ENCODE measurements at regions not wholly inside any gene's neighbourhood (a gene's known extent, or its start where the extent isn't known, plus 50 kb on each side); places are given as distances from the start of the nearest gene placed in this dataset.
A peak's percentile ranks its signal among the peaks of the same experiment; 100 is the strongest.

DNA sequence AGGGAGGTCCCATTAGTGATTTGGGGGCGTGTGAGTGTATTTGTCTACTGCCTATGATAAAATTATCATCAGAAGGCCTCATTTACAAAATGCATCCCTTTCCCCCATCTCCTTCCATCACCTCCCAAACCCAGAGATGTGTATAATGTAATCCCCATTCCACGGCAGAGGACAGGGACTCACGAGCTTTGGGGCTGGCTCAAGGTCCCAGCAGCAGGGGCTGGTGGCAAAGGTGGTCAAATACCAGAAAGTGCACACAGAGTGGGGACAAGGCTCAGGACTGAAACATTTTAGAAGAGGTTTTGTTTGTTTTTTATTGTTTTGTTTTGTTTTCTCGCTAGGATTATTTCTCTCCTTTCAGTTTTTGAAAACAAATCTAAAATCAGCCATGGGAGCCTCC is 68.5 kb upstream of the TOP1 start:
- Histone ChIP-seq H2BK20ac (ENCODE audit: low read length) (no peak overlapping the region), H4K20me1 (replicated peaks in 1 of 2; ENCODE audit: control insufficient read depth in 1 of 2, insufficient read depth in 2 of 2, low read length in 2 of 2) (no peaks in the 10 kb centered on the region), H3K14ac (ENCODE audit: insufficient read length) (no peak overlapping the region), H4K5ac (ENCODE audit: insufficient read length, low read depth, low read length) (no peak overlapping the region), H4K91ac (replicated peaks; ENCODE audit: insufficient read length, low read length) (no peak overlapping the region), H3K4me2 (ENCODE audit: insufficient read depth in 1 of 2, low read depth in 2 of 2, low read length in 2 of 2) (no peak overlapping the region), H3K4me1 (replicated peaks in 1 of 4; ENCODE audit: control insufficient read depth in 3 of 4, insufficient read depth in 4 of 4, low read length in 3 of 4) (no peaks in the 10 kb centered on the region; a peak in 1 of 7 replicates), H2BK12ac (ENCODE audit: low read depth, low read length) (no peak overlapping the region), H3K79me2 (ENCODE audit: control insufficient read depth in 1 of 2, insufficient read depth in 2 of 2, low read length in 2 of 2) (no peaks in the 10 kb centered on the region), H3K27ac (ENCODE audit: low read depth, low read length) (no peak overlapping the region), H2AFZ (ENCODE audit: low read length) (no peak overlapping the region), H3K23me2 (ENCODE audit: low read depth, low read length) (no peaks in the 10 kb centered on the region; the same call in 1 of the 2 replicates), H4K8ac (ENCODE audit: extremely low read depth, insufficient read depth, low read length) (no peak overlapping the region), H2BK120ac (replicated peaks; ENCODE audit: low read depth, low read length) (no peak overlapping the region), H3K27me3 (replicated peaks in 1 of 4; ENCODE audit: control insufficient read depth in 3 of 4, extremely low read depth in 1 of 4, insufficient read depth in 3 of 4, low read length in 3 of 4) (no peaks in the 10 kb centered on the region), H2BK15ac (ENCODE audit: low read length) (no peak overlapping the region), H2BK5ac (ENCODE audit: low read depth, low read length) (no peak overlapping the region), H3K23ac (ENCODE audit: insufficient read length) (no peak overlapping the region), H3K4me3 (ENCODE audit: extremely low read depth in 1 of 4, insufficient read depth in 2 of 4, low read depth in 3 of 4, low read length in 4 of 4) (no peak overlapping the region), H3K4ac (replicated peaks; ENCODE audit: insufficient read length, low read depth, low read length) (no peak overlapping the region), H2AK5ac (ENCODE audit: low read depth, low read length) (no peak overlapping the region), H3K18ac (ENCODE audit: extremely low read depth, low read length) (no peak overlapping the region), H3K9me3 (ENCODE audit: insufficient read depth in 2 of 2, low read depth in 1 of 2, low read length in 1 of 2) (no peaks in the 10 kb centered on the region), H3K9ac (replicated peaks in 1 of 4; ENCODE audit: extremely low read depth in 1 of 4, low read depth in 3 of 4, low read length in 3 of 4) (no peak overlapping the region), H3K79me1 (ENCODE audit: low read depth, low read length) (no peaks in the 10 kb centered on the region), H3K56ac (replicated peaks; ENCODE audit: insufficient read length, low read depth, low read length) (no peak overlapping the region), H3K36me3 (ENCODE audit: control insufficient read depth in 2 of 4, insufficient read depth in 4 of 4, low read length in 3 of 4) (no peaks in the 10 kb centered on the region)
- DNase-seq (ENCODE audit: low read depth in 1 of 2, low spot score in 2 of 2) (peak in 1 of 2 experiments; percentile 20), FAIRE-seq (no peak)
- ChIA-PET POLR2A (ENCODE audit: partially characterized antibody) (no interaction called here), CTCF (ENCODE audit: partially characterized antibody) (interaction anchor here (1.2 to 1.5 kb wide), 2 partner anchors 104 to 184 kb away, joined by 3 read pairs; no protein-coding TSS in a partner anchor)
- WGBS, 2 experiments (ENCODE audit: extremely low coverage in 1 of 2, insufficient coverage in 1 of 2, insufficient read length in 1 of 2, insufficient replicate concordance in 2 of 2, low coverage in 1 of 2, low lambda C conversion rate in 2 of 2, missing lambda C conversion rate in 1 of 2): 82% methylated on average over 4 of the region's 4 CpGs; no CpG with 5 or more reads in 1 of the 2 experiments
- TF ChIP-seq, protein P1, sequence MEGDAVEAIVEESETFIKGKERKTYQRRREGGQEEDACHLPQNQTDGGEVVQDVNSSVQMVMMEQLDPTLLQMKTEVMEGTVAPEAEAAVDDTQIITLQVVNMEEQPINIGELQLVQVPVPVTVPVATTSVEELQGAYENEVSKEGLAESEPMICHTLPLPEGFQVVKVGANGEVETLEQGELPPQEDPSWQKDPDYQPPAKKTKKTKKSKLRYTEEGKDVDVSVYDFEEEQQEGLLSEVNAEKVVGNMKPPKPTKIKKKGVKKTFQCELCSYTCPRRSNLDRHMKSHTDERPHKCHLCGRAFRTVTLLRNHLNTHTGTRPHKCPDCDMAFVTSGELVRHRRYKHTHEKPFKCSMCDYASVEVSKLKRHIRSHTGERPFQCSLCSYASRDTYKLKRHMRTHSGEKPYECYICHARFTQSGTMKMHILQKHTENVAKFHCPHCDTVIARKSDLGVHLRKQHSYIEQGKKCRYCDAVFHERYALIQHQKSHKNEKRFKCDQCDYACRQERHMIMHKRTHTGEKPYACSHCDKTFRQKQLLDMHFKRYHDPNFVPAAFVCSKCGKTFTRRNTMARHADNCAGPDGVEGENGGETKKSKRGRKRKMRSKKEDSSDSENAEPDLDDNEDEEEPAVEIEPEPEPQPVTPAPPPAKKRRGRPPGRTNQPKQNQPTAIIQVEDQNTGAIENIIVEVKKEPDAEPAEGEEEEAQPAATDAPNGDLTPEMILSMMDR (IDR thresholded peaks at IDR 0.05; ENCODE audit: control extremely low read depth in 1 of 3, insufficient read depth in 1 of 3, low read depth in 1 of 3, low read length in 3 of 3): no peak
- no peak for TF ChIP-seq TAF1 (IDR thresholded peaks at IDR 0.05; ENCODE audit: low read depth, low read length)
- TF ChIP-seq MAFK (IDR thresholded peaks at IDR 0.05; ENCODE audit: low read depth, low read length): no peak
- no peak for TF ChIP-seq CEBPB (IDR thresholded peaks at IDR 0.05; ENCODE audit: low read depth, low read length)
- no peak for TF ChIP-seq SIN3A (conservative IDR thresholded peaks at IDR 0.05 in 1 of 2, IDR thresholded peaks at IDR 0.05 in 1 of 2; ENCODE audit: low read depth in 1 of 2, low read length in 2 of 2)
- TF ChIP-seq, protein P2, sequence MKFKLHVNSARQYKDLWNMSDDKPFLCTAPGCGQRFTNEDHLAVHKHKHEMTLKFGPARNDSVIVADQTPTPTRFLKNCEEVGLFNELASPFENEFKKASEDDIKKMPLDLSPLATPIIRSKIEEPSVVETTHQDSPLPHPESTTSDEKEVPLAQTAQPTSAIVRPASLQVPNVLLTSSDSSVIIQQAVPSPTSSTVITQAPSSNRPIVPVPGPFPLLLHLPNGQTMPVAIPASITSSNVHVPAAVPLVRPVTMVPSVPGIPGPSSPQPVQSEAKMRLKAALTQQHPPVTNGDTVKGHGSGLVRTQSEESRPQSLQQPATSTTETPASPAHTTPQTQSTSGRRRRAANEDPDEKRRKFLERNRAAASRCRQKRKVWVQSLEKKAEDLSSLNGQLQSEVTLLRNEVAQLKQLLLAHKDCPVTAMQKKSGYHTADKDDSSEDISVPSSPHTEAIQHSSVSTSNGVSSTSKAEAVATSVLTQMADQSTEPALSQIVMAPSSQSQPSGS (IDR thresholded peaks at IDR 0.05; ENCODE audit: low read length): no peak
- TF ChIP-seq CREB1 (IDR thresholded peaks at IDR 0.05): no peak
- no peak for TF ChIP-seq RNF2 (IDR thresholded peaks at IDR 0.05; ENCODE audit: borderline replicate concordance, low read depth, low read length, missing control alignments, poor library complexity, severe bottlenecking)
- TF ChIP-seq JUN (IDR thresholded peaks at IDR 0.05; ENCODE audit: low read depth, low read length): no peak
- TF ChIP-seq TBP (IDR thresholded peaks at IDR 0.05; ENCODE audit: low read depth, low read length): no peak
